HG03571 (cell line): ENCODE measurements at regions not wholly inside any gene's neighbourhood (a gene's known extent, or its start where the extent isn't known, plus 50 kb on each side); places are given as distances from the start of the nearest gene placed in this dataset.

ENCODE experiments used
- ATAC-seq: cut with Tn5 transposase; IDR thresholded peaks from one replicate; pipeline ENCODE4 v1.9.1; 2021; ENCODE audit not compliant: unreplicated experiment

DNA sequence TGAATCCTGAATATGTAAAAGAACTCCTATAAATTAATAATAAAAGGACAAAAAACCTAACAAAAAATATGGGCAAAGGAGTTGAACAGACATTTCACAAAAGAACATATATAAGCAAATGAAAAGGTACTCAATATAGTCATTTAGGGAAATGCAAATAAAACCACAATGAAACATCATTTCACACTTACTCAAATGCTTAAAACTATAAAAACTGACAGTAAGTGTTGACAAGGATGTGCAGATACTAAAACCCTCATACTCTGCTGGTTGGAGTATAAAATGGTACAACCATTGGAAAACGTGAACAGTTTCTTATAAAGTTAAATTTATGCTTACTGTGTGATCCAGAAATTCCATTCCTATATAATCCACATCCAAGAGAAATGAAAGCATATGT, 247.1 kb downstream of the GXYLT1 start:
- ATAC-seq = no peak

DNA sequence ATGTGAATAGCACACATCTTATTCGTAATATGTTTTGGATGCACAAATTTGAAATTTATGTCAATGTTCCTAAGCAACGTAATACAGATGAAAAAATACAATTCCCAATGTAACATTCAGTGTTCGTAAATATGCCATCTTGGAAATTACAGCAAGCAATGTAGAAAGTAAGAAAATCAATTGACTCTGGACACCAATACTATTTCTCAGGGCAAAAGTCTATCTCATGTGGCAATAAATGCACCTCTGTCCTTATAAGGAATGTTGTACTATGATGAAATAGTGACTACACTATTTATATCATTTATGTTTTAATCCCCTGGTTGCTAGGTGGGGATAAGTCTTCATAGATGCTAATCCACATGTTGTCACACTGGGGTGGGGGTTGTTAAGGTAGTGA, 251.2 kb downstream of the GXYLT1 start:
- no peak for ATAC-seq

DNA sequence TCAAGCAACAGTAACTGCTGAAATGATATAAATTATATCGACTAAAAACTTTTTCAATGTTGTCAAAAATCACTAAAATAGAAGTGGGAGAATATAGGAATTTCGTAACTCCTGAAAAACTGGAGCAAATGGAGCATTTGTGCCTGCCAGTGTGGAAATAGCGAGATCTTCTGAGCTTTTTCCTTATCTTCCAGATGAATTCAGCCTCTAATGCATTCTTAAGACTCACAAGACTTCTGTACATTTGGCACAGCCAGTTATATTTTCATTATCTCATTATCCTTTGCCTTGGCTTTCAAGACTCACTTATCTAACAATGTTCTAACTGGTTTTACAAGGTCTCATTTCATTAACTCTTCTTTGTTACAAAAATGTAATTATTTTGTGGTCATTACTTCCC, 252.4 kb downstream of the GXYLT1 start:
- ATAC-seq = no peak

DNA sequence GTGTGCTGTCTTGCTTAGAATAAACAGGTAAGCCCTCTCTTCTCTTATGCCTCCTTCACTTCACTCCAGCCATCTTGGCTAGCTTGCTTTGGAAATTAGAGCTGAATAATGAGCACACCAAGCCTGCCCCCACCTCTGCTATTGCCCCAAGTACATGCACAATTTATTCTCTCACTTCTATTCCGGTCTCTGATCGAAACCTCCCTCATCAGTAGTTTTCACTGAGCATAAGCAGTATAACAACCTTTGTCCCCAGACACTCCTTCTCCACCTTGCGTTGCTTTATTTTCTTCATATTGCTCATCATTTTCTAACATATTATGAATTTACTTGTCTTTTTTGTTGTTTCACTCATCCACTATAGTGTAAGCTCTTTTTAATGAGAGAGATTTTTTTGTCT, 253.4 kb downstream of the GXYLT1 start:
- no peak for ATAC-seq

DNA sequence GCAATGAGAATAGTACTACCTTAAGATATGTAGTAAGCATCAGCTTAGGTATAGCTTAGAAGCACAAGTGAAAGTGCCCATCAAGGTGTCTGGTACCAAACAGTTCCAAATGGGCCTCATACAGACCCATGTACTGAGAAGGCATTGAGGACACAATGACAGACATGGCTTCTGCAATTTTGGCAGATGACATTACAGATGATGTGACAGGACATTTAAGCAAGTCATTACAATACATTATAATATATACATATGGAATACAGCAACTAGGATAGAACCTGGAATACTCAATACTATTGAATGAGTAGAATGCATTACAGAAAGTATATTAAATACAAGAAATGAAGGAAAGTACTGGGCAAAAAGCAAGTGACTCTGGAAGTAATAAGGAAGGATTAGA, 256.4 kb downstream of the GXYLT1 start:
- ATAC-seq = no peak

DNA sequence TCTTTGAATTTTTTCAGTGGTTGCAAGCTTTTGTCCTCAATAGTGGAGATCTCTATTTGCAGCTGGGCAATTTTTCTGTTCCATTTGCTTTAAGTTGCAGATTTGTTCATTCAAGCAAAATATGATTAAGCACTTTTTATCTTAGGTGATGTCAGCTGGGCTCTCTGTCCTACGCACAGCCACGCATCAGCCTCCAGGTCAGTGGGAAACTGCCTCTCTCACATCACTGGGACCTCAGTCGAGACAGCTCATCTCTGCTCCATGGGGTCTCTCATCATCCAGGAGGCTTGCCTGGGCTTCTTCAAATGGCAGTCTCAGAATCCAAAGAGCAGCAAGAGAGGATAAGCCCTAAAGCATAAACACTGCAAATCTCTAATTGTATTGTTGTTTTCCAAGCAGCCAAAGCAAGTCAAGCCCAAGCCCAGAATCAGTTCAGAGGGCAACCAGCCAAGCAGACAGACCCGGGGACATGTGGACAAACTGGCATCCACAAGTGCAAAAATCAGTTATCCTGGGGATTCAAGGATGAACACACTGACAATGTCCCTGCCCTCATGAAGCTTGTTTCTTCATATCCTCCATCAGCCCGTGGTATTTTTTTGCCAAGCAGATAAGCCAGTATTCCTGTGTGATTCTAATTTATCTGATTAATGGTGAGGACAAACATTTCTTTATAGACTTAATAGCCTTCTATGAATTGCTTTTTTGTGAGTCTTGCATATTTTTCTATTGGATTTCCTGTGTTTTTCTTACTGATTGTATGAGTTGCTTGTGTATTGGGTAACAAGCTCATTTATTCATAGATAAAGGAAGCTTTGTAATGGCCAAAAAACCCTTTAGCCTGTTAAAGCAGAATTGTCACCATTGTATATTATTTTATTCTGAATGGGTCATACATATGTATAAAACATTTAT, 262.5 kb downstream of the GXYLT1 start:
- no peak for ATAC-seq

DNA sequence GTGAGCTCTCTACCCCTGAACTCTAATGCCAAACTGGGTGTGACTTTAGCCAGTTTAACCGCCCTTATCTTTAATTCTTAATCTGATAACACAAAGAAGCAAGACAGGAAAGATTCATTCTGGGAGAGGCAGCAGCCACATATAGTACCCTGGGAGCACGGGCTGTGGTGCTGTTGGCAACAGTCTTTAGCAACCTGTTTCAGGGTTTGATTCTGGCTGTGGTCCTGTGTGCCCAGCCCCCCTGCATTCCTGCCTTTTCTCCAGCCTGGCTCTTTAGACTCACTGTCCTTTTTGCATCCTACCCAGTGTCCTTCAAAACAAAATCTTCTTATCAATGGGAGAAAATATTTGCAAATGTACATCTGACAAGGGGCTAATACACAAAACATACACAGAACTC, 275.2 kb downstream of the GXYLT1 start:
- ATAC-seq = no peak

DNA sequence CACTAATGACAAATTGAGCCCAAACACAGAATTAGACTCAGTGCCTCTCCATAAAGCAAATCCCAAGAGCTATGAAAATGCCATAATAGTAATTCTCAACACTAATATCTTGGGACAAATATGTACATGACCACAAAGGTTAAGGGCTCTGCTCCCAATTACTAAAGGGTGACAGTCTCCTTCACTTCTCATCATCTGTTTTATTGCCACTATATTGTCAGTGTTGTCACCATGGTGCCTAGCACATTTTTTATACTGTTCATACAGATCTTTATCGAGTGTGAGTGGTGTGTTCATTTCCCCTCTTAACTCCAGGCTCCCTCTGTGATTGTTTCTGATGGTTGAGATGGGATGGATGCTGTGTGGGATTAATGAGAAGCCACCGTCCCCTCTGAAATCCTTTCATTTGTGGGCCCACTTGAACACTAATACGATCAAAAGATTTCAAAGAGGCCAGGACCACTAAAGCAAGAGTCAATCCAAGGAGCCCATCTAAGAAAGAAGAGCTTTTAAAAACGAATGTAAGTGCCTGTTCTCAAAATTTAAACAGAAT, 277.7 kb downstream of the GXYLT1 start:
- no peak for ATAC-seq

DNA sequence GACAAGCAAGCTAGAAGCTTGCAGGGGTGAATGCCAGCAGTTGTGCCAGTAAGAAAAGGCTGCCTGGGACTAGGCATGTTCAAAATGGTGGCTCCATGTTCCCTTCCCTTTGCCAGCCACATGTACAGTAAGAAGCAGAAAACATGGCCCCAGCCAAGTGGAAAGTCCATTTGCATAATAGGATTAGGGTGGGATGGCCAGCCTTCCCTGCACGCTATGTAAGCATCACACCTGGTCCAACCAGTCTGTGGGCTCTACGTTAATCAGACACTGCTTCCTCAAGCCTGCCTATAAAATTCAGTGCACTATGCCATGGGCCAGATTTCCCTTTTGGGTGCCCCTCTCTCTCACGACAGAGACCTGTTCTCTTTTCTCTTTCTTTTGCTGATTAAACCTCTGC, 288.4 kb downstream of the GXYLT1 start:
- ATAC-seq = no peak

DNA sequence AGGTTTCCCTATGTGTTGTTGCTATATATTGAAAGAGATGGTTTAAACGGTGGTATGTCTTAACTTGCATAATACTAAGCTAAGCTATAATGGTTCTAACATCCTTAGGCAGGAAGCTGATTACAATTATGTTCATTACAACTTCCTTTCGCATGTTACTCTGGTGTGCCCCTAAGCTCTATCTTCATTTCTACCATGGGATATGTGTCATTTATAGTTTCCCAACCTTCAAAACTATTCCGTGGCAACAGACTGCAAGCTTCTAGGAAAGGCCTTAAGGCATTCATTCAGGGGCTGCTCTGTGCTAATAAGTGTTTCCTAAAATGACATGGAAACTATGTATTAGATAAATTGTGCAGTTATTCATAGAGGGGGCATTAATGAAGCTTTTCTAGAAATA, 294.6 kb downstream of the GXYLT1 start:
- ATAC-seq = no peak

DNA sequence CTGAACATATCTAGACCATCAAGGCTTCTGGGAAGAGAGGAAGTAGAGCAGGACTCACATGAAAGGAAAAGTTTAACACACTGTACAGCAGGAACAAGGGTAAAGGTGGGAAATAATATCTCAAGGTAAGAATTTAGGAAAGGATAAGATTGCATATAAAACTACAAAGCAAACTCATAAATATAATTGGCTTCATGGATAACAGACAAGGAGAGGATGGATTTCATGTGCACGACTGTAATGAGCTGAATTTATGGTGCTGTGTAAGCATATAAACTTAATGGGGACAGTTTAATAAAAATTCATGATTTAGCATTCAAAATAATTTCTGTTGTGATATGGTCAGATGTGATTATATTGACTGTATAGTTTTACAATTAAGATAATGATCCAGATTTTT, 298.0 kb downstream of the GXYLT1 start:
- no peak for ATAC-seq

DNA sequence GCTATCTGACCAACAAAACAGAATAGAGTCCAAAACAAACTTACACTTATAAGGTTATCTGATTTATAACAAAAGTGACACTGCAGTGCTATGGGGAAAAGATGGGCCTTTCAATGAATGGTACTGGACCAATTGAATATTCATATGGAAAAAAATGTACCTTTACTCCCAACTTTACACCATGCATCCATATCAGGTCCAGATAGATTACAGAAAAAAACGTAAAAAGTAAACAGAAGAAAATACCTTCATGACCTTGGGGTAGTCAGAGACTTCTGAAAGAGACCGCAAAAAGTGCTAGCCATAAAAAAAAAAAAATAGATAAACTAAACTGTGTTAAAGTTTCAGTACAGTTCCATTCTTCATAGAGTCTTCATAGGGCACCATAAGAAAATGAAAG, 308.3 kb downstream of the GXYLT1 start:
- no peak for ATAC-seq

DNA sequence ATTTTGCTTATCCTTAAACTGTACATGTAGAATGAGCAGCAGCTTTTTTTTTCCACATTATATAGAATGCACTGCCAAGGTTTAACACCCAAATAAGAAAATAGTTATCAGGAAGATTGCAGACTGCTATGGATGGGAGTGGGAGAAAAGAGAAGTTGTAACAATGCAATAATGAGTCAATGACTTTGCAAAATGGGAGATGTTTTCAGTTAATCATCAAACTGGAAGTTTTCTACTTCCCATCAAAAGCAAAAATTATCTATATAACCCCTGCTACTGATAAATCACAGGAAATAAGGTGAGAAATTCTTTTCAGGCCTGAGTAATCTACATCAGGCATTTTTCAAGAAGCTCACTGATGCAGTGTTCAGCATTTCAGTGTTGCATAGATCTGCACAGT, 309.1 kb downstream of the GXYLT1 start:
- no peak for ATAC-seq

DNA sequence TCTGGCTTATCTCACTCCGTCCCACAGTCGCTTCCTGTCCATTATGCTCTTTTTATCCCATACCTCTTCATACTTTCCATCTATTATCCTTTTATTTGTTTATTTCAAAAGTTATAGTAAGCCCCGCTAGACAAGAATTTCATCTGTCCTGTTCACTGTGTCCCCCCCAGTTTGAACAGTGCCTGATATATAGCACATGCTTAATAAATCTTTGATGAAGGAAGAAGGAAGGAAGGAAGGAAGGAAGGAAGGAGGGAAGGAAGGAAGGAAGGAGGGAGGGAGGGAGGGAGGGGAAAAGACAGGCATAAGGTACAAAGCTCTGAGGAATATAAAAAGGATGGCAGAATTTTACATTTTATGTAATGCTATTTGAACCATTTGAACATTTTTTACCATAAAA, 324.7 kb downstream of the GXYLT1 start:
- ATAC-seq = no peak

DNA sequence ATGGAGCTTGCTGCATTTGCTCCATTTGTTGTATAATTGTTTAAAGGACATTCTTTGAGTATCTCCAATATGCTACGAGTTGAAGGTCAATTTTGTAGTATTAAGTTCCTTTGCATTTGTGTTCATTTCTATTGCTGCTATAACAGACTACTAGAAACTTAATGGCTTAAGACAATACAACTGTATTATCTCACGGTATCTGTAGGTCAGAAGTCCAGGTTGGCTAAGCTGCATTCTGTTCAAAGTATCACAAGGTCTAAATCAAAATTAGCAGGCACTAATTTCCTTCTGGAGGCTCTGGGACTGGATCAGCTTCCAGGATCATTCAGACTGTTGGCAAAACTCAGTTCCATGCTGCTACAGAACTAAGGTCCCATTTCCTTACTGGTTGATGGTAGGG, 340.6 kb downstream of the GXYLT1 start:
- ATAC-seq = no peak

DNA sequence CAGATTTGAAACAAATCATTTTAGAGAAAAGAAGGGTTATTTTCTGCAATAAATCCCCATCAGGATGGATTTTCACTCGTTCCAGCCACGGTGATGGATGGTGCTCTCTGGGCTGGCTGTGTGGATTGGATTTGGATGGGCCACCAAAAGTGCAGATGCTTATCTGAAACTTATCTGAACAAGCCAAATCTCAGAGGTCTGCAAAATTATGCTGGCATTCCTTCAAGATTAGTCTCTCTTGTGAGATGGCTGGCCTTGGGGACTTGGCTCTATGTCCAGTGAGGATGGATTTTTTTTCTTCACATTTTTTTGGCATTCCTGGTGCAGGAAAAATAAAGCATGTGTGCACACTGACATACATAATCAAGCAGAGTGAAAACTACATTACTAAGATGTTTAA, 341.9 kb downstream of the GXYLT1 start:
- ATAC-seq = no peak

DNA sequence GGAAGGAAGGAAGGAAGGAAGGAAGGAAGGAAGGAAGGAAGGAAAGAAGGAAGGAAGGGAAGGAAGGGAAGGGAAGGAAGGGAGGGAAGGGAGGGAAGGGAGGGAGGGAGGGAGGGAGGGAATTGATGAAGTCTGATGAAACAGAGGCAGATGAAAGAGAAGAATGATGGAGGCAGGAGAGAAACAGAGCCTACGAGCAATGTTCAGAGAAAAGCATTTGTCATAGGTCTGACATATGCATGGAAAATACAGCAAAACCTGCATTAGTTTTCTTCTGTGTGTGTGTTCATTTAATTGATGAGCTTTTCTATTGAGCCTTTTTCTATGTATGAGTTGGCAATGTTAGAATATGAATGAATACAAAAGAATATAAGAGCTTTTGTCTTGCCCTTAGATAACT, 343.4 kb downstream of the GXYLT1 start:
- no peak for ATAC-seq

DNA sequence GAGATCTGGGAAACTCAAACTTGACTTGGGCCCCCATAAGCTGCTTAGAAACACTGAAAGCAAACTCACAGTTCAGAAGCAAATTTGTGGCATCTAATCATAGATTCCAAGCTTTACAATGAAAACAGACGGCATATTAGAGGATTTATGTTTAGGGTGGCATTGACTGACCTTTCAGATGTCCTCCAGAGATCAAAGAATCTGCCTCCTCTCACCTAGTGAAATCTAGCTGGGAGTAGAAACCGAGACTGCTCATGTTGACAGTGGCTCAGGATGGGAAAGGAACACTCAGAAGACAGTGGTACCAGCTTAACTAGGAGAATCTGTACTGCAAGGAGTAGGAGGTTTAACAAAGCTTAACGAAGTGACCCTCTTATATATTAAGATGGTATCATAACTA, 345.0 kb downstream of the GXYLT1 start:
- ATAC-seq = no peak

DNA sequence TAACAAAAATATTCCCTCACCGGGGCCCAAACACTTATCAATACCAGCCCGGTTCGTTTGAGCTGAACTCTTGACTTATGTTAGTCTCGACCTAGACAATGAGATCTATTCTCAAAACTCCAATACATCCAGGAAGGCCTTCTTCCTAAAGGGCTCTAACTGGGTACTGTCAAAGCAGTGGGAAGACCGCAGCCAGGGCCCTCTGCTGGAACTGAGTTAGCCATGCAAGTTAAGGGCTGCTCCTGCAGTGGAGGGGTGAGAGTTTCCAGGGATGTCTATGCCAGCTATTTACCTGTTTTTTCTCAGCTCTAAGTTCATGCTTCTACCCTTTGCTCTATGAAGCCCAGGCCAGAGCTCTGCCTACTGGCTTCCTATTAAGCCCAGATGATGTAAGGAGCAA, 348.8 kb downstream of the GXYLT1 start:
- ATAC-seq = no peak

DNA sequence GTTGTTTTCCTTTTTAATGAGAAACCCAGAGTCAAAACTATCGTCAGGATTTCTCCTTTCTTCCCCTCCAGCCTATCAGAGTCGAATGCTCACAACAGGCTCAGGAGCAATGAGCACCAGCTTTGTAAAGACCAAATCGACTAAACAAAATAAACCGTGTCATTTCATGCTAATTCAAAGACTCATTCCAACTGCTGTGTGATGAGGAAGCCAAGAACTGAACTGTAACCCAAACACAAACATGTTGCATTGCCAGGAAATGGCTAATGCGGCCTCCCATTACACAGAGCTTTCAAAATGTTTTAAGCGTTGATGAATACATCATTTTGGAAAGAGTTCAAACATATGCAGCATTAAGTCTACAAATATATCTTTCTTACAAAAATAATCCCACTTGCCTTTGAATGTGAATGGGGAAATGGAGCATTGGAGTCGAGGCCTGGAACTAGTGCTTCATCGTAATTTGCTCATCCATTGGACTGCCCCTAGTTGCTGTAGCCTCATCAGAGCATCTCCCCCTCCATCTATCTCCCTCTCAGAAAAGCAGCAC, 349.5 kb downstream of the GXYLT1 start:
- ATAC-seq = no peak

DNA sequence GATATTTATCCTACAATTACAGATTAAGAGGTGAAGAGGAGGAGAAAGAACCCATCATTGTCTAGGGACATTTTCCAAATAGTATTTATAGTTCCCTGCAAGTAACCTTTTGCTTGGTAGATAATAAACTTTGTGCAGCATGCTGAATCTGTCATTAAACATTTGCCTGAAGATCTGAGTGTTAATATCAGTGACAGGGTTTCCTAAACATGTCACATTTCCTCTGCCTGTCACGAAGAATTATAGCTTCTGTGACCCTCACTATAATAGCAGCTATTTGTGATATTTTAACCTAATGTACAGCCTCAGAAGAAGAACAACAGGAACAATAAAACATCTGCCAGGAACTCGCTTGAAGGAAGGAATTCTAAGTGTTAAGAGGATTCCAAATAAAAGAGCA, 350.3 kb downstream of the GXYLT1 start:
- no peak for ATAC-seq

DNA sequence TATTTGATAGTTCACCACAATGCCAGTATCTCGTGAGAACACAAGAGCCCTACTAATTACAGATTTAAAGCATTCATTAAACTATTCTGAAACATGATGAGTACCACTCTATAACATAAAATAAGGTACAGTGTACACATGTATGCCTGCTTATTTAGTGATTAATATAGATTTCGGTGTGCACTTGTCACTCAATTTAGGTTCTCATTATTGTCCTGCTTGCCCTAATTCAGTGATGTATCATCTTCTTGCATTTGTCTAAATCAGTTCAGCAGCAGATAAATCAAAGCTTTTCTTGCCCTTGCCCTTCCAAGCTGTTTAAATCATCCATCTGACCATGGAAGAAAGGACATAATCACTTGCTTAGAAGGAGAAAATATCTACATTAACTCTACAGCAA, 359.7 kb downstream of the GXYLT1 start:
- ATAC-seq = no peak

DNA sequence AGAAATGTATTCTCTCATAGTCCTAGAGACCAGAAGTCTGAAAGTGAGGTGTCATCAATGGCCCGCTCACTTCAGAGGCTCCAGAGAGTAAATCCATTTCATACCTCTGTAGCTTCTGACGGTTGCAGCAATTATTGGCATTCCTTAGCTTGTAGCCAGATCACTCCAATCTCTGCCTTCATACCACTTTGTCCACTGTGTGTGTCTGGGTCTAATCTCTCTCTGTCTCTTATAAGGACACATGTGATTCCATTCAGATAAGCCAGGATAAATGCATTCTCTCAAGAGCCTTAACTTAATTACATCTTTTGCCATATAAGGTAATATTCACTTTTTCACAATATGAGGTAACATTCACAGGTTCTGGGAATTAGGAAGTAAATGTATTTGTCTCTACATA, 365.7 kb downstream of the GXYLT1 start:
- ATAC-seq = no peak
